SK-N-SH (cell line): ENCODE measurements at regions not wholly inside any gene's neighbourhood (a gene's known extent, or its start where the extent isn't known, plus 50 kb on each side); places are given as distances from the start of the nearest gene placed in this dataset.

Experiments
- CTCF ChIA-PET: fragments of 300-600, 350-600 bp; formaldehyde crosslinking; extraction: SDS; loops from one replicate; lab custom pipeline; 2021; lab: Yijun Ruan, JAX
- POLR2A ChIA-PET: fragments of 350-600 bp; sonication (Branson Sonifier 250); formaldehyde crosslinking; extraction: SDS; loops from one replicate; lab custom pipeline; 2020; ENCODE audit warnings: antibody characterized with exemption, inconsistent platforms; lab: Yijun Ruan, JAX
- DNase-seq: peaks from one replicate; pipeline ENCODE4 v3.0.0; 2012
- H2AFZ ChIP-seq: fragments of 200-600 bp; sonication (generic); 2 replicates; pipeline ENCODE4 v1.8.1; 2016; ENCODE audit warnings: antibody characterized with exemption, mild to moderate bottlenecking, low read depth
- H3F3A ChIP-seq: fragments of 200-600 bp; sonication (generic); replicated peaks from 2 replicates; pipeline ENCODE3; 2016; ENCODE audit warnings: antibody characterized with exemption, mild to moderate bottlenecking; ENCODE audit not compliant: insufficient read depth
- H3K27ac ChIP-seq, 2 experiments: fragments of 200-500 bp in 1 of 2; fragments of 200-600 bp in 1 of 2; sonication (Bioruptor generic) in 1 of 2; sonication (generic), shearing (Covaris generic) in 1 of 2; 2 replicates each; pipeline versions ENCODE4 v1.5.1 to v1.6.1; 2014 to 2016; ENCODE audit warnings: low read depth in 2 of 2, inconsistent platforms in 1 of 2, low read length in 1 of 2, mild to moderate bottlenecking in 1 of 2, mixed read lengths in 1 of 2
- H3K27me3 ChIP-seq: fragments of 200-600 bp; sonication (generic), shearing (Covaris generic); 2 replicates; pipeline ENCODE4 v1.6.1; 2016; ENCODE audit warnings: mixed run types; ENCODE audit not compliant: insufficient read depth
- H3K36me3 ChIP-seq, 2 experiments: fragments of 200-500 bp in 1 of 2; fragments of 200-600 bp in 1 of 2; sonication (Bioruptor generic) in 1 of 2; sonication (generic) in 1 of 2; replicated peaks in 1 of 2; 2 replicates each; pipeline versions ENCODE3 to v1.5.1; 2014 to 2016; ENCODE audit warnings: low read length in 1 of 2, mild to moderate bottlenecking in 1 of 2; ENCODE audit not compliant: insufficient read depth in 2 of 2, control insufficient read depth in 1 of 2
- H3K4me1 ChIP-seq, 2 experiments: fragments of 200-500 bp in 1 of 2; fragments of 200-600 bp in 1 of 2; sonication (Bioruptor generic) in 1 of 2; sonication (generic), shearing (Covaris generic) in 1 of 2; 2 replicates each; pipeline versions ENCODE4 v1.5.1 to v1.6.1; 2014 to 2016; ENCODE audit warnings: low read depth in 1 of 2, low read length in 1 of 2, mixed run types in 1 of 2; ENCODE audit not compliant: insufficient read depth in 2 of 2, control insufficient read depth in 1 of 2
- H3K4me2 ChIP-seq: fragments of 200-600 bp; sonication (generic), shearing (Covaris generic); 2 replicates; pipeline ENCODE4 v1.6.1; 2017; ENCODE audit warnings: mixed run types
- H3K4me3 ChIP-seq, 2 experiments: fragments of 200-500 bp in 1 of 2; fragments of 200-600 bp in 1 of 2; sonication (Bioruptor generic) in 1 of 2; sonication (generic), shearing (Covaris generic) in 1 of 2; 2 replicates each; pipeline versions ENCODE4 v1.5.1 to v1.8.1; 2014 to 2016; ENCODE audit warnings: low read depth in 2 of 2, inconsistent platforms in 1 of 2, low read length in 1 of 2, mild to moderate bottlenecking in 1 of 2, mixed read lengths in 1 of 2, moderate library complexity in 1 of 2
- H3K79me2 ChIP-seq: fragments of 200-600 bp; sonication (generic); 2 replicates; pipeline ENCODE4 v1.8.1; 2017; ENCODE audit warnings: mild to moderate bottlenecking; ENCODE audit not compliant: insufficient read depth
- H3K9ac ChIP-seq: fragments of 200-600 bp; sonication (generic); 2 replicates; pipeline ENCODE4 v1.6.1; 2017; ENCODE audit warnings: mixed run types
- H3K9me2 ChIP-seq: fragments of 200-600 bp; sonication (generic); 2 replicates; pipeline ENCODE4 v1.6.1; 2017; ENCODE audit warnings: mixed run types
- H3K9me3 ChIP-seq: fragments of 200-600 bp; sonication (generic); 2 replicates; pipeline ENCODE4 v1.6.1; 2017; ENCODE audit warnings: mixed run types, mild to moderate bottlenecking, moderate library complexity
- H4K20me1 ChIP-seq: fragments of 200-600 bp; sonication (generic); 2 replicates; pipeline ENCODE4 v1.6.1; 2017; ENCODE audit warnings: mild to moderate bottlenecking, mixed run types; ENCODE audit not compliant: insufficient read depth
- ELF1 ChIP-seq: IDR thresholded peaks from 2 replicates; pipeline ENCODE4 v1.4.0; 2012
- FOXM1 ChIP-seq: IDR thresholded peaks from 2 replicates; pipeline ENCODE4 v1.4.0; 2012; ENCODE audit warnings: low read depth, mild to moderate bottlenecking
- GATA2 ChIP-seq: sonication (generic); formaldehyde crosslinking; IDR thresholded peaks from 2 replicates; pipeline ENCODE4 v1.5.0; 2020; ENCODE audit warnings: mild to moderate bottlenecking, missing genetic modification reagents
- IRF3 ChIP-seq: fragments of 150-350 bp; IDR thresholded peaks from 2 replicates; pipeline ENCODE4 v1.6.1; 2016; ENCODE audit warnings: mild to moderate bottlenecking, low read depth, low read length
- MEF2A ChIP-seq: IDR thresholded peaks from 2 replicates; pipeline ENCODE4 v1.4.0; 2012; ENCODE audit warnings: low read depth, borderline replicate concordance
- NFIC ChIP-seq: IDR thresholded peaks from 2 replicates; pipeline ENCODE4 v1.4.0; 2012; ENCODE audit warnings: borderline replicate concordance
- PBX3 ChIP-seq: IDR thresholded peaks from 2 replicates; pipeline ENCODE4; 2012
- RFX5 ChIP-seq: IDR thresholded peaks from 2 replicates; pipeline ENCODE4 v1.6.1; 2012; ENCODE audit warnings: mild to moderate bottlenecking, improper control_type of control experiment, low read length
- SMC3 ChIP-seq: IDR thresholded peaks from 2 replicates; pipeline ENCODE4 v1.6.1; 2012; ENCODE audit warnings: low read depth, low read length, improper control_type of control experiment
- TCF12 ChIP-seq: IDR thresholded peaks from 2 replicates; pipeline ENCODE4 v1.4.0; 2012
- TEAD4 ChIP-seq: IDR thresholded peaks from 2 replicates; pipeline ENCODE4 v1.4.0; 2012; ENCODE audit warnings: mild to moderate bottlenecking, borderline replicate concordance; ENCODE audit not compliant: insufficient read depth
- USF2 ChIP-seq: fragments of 150-350 bp; IDR thresholded peaks from 2 replicates; pipeline ENCODE4 v1.6.1; 2017; ENCODE audit warnings: antibody characterized with exemption, low read length, low read depth, borderline replicate concordance
- YY1 ChIP-seq: IDR thresholded peaks from 2 replicates; pipeline ENCODE4 v1.4.0; 2012; ENCODE audit warnings: low read depth, mild to moderate bottlenecking
- WGBS: methylation state at CpG from one replicate; pipeline ENCODE4 v1.1.6; 2017; ENCODE audit warnings: low lambda C conversion rate; 5-methylcytosine and 5-hydroxymethylcytosine counted together

GRCh38 chr3:30253832-30254231 is 352.6 kb upstream of the TGFBR2 start:
- 50% methylated on average over 1 of the region's 1 CpG for WGBS
- POLR2A ChIA-PET, result no interaction called here
- no peak for DNase-seq
- Histone ChIP-seq H3K79me2 (no peaks in the 10 kb centered on the region), H2AFZ (no peak overlapping the region), H3K9me2 (no peaks in the 10 kb centered on the region), H3K4me2 (no peak overlapping the region), H3K27me3 (no peaks in the 10 kb centered on the region), H3K9me3 (no peaks in the 10 kb centered on the region), H3K27ac (no peak overlapping the region), H3F3A (peaks cover 9% of the 10 kb centered on the region), H3K4me1 (peaks cover 0 to 5% of the 10 kb centered on the region in 2 experiments; a peak in 1 of 4 replicates), H3K36me3 (no peaks in the 10 kb centered on the region), H4K20me1 (no peaks in the 10 kb centered on the region), H3K9ac (no peak overlapping the region), H3K4me3 (no peak overlapping the region)
- CTCF ChIA-PET, result no interaction called here
- TF ChIP-seq TCF12, result no peak

- H3K9ac ChIP-seq, result no peak overlapping the region
- CTCF ChIA-PET, result no interaction called here
- H3K36me3 ChIP-seq, result no peaks in the 10 kb centered on the region
- WGBS, result 82% methylated on average over 1 of the region's 1 CpG
- H3F3A ChIP-seq, result peaks cover 18% of the 10 kb centered on the region
- H3K4me3 ChIP-seq, result no peak overlapping the region
- no peak overlapping the region for H3K4me2 ChIP-seq
- H3K79me2 ChIP-seq, result no peaks in the 10 kb centered on the region
- H3K4me1 ChIP-seq, result peaks cover 0 to 25% of the 10 kb centered on the region in 2 experiments; a peak in 2 of 4 replicates
- H3K27me3 ChIP-seq, result no peaks in the 10 kb centered on the region
- no peaks in the 10 kb centered on the region for H3K9me3 ChIP-seq
- no peaks in the 10 kb centered on the region for H4K20me1 ChIP-seq
- peak overlapping the region in 1 of 2 experiments; percentile 40; a peak in 2 of 4 replicates for H3K27ac ChIP-seq
- POLR2A ChIA-PET, result no interaction called here
- DNase-seq, result no peak
- no peaks in the 10 kb centered on the region for H3K9me2 ChIP-seq
- no peak overlapping the region for H2AFZ ChIP-seq
- TF ChIP-seq NFIC (no peak), ELF1 (no peak), RFX5 (no peak), USF2 (no peak), SMC3 (no peak), TEAD4 (peak; percentile 11; the same call in 1 of the 2 replicates)
Observed at GRCh38 chr3:30256474-30256873, 349.9 kb upstream of the TGFBR2 start.

- Histone ChIP-seq H2AFZ (peak overlapping the region; percentile 26; the same call in 1 of the 2 replicates), H3K9me2 (no peaks in the 10 kb centered on the region), H3K79me2 (no peaks in the 10 kb centered on the region), H4K20me1 (no peaks in the 10 kb centered on the region), H3K4me3 (no peak overlapping the region), H3K9ac (no peak overlapping the region), H3F3A (peaks cover 19% of the 10 kb centered on the region), H3K27ac (peak overlapping the region in 1 of 2 experiments; percentile 10; a peak in 1 of 4 replicates), H3K36me3 (no peaks in the 10 kb centered on the region), H3K27me3 (no peaks in the 10 kb centered on the region), H3K4me2 (no peak overlapping the region), H3K9me3 (no peaks in the 10 kb centered on the region), H3K4me1 (peaks cover 0 to 46% of the 10 kb centered on the region in 2 experiments; a peak in 3 of 4 replicates)
- TF ChIP-seq IRF3 (no peak), FOXM1 (no peak), GATA2 (CRISPR knock-in tag) (no peak), RFX5 (no peak), PBX3 (no peak), YY1 (no peak), MEF2A (no peak)
- ChIA-PET POLR2A (interaction anchor here (0.6 kb wide), 1 partner anchor 16 kb away, joined by 3 read pairs; no protein-coding TSS in a partner anchor), CTCF (no interaction called here)
- 85% methylated on average over 4 of the region's 4 CpGs for WGBS
- no peak for DNase-seq
Observed at GRCh38 chr3:30258426-30259392, 347.7 kb upstream of the TGFBR2 start.
